ENCODE measurements at regions not wholly inside any gene's neighbourhood (a gene's known extent, or its start where the extent isn't known, plus 50 kb on each side); places are given as distances from the start of the nearest gene placed in this dataset.

DNA sequence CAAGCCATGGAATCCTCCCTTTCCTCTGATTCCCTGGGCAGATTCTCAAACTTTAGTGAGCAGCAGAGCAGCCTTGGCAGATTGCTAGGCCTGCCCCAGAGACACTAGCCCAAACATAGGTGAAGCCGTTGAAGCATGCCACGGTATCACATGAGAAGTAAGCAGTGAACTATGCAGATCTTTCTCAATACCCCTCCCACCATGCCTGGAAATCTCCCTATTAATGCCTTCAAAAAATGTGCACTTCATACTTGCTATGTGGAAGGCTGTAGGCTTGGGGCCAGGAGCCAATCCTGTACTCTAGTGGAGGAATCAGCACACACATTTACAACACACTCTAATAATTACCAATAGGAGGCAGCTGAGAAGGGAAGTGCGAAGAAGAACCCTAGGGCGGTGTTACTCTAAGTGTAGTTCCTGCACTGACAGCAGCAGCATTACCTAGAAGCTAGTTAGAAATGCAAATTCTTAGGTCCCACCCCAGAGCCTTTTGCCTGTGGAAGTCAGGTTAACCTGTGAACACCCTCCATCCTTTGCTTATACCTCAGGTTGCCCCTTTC is 305.1 kb upstream of the SPRED2 start:
- no peaks in the 10 kb centered on the region for H3K36me3 Mint-ChIP-seq
- DNase-seq (ENCODE audit: low spot score in 2 of 2) (no peak), ATAC-seq (no peak)
- H3K9me3 Mint-ChIP-seq: peaks cover 0 to 7% of the 10 kb centered on the region in 2 donors
- no peak overlapping the region for H3K27ac Mint-ChIP-seq

DNA sequence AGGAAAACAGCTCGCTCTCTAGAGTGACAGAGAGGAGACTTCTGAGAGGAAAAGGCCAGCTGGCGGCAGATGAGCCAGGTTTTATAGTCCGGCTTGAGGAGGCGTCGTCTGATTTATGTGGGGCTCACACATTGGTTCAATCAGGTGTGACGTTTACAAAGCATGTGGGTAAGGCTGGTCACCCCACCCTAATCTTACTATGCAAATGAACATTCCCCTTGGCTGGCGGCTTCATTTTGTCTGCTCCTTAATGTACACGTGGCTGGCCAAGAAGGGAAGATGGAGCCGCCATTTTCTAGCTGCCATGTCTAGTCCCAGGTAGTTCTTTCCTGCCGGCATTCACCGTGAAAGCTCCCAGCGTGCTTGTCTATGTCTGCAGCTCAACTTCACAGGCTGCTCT is 299.1 kb upstream of the SPRED2 start:
- H3K9me3 Mint-ChIP-seq: no peaks in the 10 kb centered on the region

DNA sequence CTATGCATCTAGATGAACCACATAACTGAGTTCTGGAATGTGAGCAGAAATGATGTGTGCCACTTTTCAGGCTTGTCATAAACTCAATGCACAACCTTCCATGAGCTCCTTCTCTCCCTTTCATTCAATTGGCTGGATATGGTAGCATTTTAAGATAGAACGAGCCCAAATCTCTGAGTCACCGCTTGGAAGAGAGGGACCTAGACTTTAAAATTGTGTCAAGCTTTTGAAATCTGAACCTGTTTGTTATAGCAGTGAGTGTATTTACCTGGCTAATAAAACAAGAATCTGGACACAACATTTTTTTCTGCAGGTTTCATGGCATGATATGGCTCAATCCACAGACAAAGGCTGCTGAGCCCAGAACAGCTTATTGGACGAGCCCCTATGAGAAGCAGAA is 297.8 kb upstream of the SPRED2 start:
- Mint-ChIP-seq H3K36me3 (no peaks in the 10 kb centered on the region), H3K27ac (no peak overlapping the region), H3K9me3 (peaks cover 0 to 4% of the 10 kb centered on the region in 2 donors)
- DNase-seq (ENCODE audit: low spot score in 2 of 2) (no peak), ATAC-seq (no peak)

More for the DNA sequence above, 299.1 kb upstream of the SPRED2 start:
- no peaks in the 10 kb centered on the region for H3K36me3 Mint-ChIP-seq
- DNase-seq (ENCODE audit: low spot score in 2 of 2) (no peak), ATAC-seq (no peak)
- H3K27ac Mint-ChIP-seq: peak overlapping the region in 1 of 2 donors; percentile 67

DNA sequence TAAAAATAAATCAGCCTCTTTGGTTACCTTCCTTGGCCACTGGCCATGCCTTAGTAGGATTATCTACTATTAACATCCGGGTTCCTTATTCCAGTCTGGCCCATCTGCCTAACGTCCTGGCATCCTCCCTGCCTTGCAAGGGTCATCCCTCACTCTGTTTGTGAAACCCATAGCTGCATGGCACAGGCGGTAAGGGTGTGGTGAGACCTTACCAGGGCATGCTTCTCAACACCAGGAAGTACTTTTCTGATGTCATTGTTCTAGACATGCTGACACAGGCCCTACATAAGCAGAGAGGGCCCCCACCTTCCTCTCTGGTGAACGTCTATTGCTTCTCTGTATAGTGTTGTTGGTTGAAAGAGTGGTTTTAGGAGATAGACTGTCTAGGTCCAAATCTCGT is 296.8 kb upstream of the SPRED2 start:
- ATAC-seq (no peak), DNase-seq (ENCODE audit: low spot score in 2 of 2) (no peak)
- H3K36me3 Mint-ChIP-seq: no peaks in the 10 kb centered on the region
- H3K27ac Mint-ChIP-seq: no peak overlapping the region
- H3K9me3 Mint-ChIP-seq: peaks cover 0 to 4% of the 10 kb centered on the region in 2 donors

DNA sequence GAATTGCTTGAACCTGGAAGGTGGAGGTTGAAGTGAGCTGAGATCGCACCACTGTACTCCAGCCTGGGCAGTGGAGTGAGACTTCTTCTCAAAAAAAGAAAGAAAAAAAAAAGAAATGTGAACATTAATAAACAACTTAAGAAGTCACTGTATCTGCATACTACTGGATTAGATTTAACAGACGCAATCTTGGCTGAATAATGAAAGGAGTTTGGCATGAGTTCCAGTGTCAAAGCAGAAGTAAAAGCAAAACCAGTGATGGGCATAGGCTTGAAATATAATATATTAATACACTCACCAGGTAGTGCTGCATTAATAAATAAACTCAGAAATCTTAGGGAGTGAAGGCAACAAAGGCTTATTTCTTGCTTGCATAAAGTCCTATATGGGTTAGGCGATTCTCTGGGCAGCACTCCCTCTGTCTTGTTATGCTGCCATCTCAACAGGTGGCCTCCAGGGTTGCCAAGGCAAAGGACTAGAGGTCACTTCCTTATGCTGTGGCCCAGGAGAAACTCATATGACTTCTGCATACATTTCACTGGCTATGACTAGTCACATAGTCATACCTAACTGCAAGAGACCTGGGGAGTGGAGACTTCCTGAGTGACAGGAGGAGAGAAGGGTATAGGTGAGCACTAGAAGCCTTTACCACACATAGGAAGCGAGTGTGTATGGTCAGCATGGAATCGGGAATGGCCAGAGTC is 296.2 kb upstream of the SPRED2 start:
- peak in 1 of 2 donors; percentile 14 for ATAC-seq
- no peaks in the 10 kb centered on the region for H3K36me3 Mint-ChIP-seq
- peaks cover 0 to 4% of the 10 kb centered on the region in 2 donors for H3K9me3 Mint-ChIP-seq
- no peak overlapping the region for H3K27ac Mint-ChIP-seq
- DNase-seq (ENCODE audit: low spot score in 2 of 2): no peak

DNA sequence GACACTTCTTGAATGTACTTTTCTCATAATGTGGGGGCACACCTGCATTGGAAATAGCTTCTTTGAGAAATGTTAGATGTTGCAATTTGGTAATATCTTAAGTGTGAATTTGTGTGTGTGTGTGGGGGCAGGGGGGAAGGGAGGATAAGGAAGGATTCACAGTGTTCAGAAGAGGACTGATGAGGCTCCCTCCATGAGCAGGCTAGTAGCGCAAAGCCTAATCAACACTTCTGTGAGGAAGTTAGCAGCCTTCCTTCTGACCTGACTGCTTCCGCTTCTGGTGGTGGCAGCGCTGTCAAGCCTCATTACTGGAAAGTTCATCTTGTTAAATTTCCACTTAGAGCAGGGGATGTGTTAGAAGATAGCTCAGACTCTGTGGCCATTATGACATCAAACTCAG is 295.4 kb upstream of the SPRED2 start:
- peaks cover 0 to 4% of the 10 kb centered on the region in 2 donors for H3K9me3 Mint-ChIP-seq
- no peak for ATAC-seq
- H3K36me3 Mint-ChIP-seq: no peaks in the 10 kb centered on the region
- H3K27ac Mint-ChIP-seq: no peak overlapping the region
- no peak for DNase-seq (ENCODE audit: low spot score in 2 of 2)

DNA sequence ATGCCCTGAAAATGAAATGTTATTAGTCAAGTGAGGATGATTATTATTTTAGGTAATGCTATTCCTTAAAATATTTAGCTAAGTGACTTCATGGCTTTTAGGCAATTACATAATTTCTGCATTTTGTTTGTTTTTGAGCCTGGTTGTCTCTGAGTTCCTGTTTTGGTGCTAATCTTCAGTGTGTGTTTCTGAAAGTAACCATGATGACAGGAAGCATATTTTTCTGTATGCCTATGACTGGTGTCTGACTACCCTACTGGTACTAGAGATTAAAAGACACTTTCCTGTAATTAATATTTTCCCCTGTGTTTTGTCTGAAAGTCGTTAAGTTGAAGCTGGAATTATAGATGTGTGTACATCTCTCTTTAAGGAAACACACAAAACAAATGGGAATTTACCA is 295.0 kb upstream of the SPRED2 start:
- peaks cover 0 to 4% of the 10 kb centered on the region in 2 donors for H3K9me3 Mint-ChIP-seq
- no peaks in the 10 kb centered on the region for H3K36me3 Mint-ChIP-seq
- DNase-seq (ENCODE audit: low spot score in 2 of 2): no peak
- no peak for ATAC-seq
- H3K27ac Mint-ChIP-seq: no peak overlapping the region

DNA sequence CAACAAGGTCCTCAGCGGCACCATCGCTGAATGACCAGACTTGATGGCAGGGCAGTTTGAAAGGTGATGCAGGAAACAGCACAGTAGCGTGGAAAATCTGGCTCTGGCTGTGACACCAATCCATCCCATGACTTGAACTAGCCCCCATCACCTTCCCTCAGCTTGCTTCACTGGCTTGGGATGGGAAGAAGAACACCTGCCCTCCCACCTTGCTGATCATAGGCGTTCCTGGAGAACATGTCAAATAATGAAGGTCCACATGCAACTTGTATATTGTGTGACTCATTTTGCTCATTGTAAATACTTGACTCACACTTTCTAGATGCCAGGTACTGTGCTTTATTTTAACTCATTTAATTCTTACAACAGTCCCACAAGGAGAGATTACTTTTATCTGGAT is 292.4 kb upstream of the SPRED2 start:
- Mint-ChIP-seq H3K36me3 (no peaks in the 10 kb centered on the region), H3K9me3 (peaks cover 0 to 4% of the 10 kb centered on the region in 2 donors), H3K27ac (no peak overlapping the region)
- DNase-seq (ENCODE audit: low spot score in 2 of 2) (no peak), ATAC-seq (no peak)

DNA sequence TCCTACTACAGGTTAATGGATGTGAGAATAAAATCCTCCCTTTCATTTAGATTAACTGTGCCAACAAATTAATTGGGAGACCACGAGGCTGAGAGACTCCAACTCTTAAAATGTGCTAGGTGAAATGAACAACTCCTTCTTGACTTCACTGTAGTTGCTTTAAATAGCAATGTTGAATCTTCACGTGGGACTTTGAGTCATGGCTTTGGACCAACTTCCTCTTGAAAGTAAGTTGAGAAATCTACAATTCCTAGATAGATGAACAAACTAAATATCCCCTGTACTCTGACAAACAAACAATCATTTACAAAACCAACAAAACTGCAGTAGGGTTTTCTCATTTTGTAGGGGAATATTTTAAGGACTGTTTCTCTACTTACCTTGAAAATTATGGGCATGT is 291.9 kb upstream of the SPRED2 start:
- H3K27ac Mint-ChIP-seq: no peak overlapping the region
- peaks cover 0 to 4% of the 10 kb centered on the region in 2 donors for H3K9me3 Mint-ChIP-seq
- DNase-seq (ENCODE audit: low spot score in 2 of 2): no peak
- no peaks in the 10 kb centered on the region for H3K36me3 Mint-ChIP-seq
- ATAC-seq: no peak

DNA sequence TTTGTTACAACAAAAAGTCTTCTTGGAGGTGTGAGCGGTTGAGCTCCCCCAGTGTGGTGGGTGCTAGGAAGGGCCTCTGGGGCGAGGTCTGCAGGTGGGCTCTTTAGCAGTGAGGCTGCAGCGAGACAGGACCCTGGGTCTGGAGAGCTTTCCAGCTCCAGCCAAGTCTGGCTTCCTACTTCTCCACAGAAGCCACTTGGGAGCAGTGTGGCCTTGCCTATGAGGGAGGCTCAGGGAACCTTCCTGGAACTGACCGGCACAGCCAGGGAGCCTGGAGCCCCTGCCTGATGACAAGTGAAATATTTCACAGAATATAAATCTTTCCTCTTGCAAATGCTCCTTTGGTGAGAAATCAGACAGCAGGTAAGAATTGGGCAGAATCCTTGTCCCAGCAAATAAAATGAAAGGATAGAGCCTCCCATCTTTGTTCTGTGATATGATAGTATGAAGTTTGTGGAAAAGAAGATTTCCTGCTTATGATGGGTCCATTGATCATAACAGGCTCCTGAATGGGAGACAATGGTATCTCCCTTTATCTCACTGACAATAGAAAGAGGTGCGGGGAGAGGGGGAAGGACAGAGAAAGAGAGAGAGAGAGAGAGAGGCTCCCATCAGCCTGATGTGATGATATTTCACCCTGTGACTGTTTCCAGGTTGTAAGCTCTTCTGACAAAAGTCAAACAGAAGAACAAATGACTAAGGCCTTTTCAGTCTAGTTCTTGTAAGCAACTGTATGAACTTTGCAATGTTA is 289.8 kb upstream of the SPRED2 start:
- Mint-ChIP-seq H3K27ac (no peak overlapping the region), H3K36me3 (no peaks in the 10 kb centered on the region), H3K9me3 (peaks cover 0 to 4% of the 10 kb centered on the region in 2 donors)
- DNase-seq (ENCODE audit: low spot score in 2 of 2) (no peak), ATAC-seq (no peak)

DNA sequence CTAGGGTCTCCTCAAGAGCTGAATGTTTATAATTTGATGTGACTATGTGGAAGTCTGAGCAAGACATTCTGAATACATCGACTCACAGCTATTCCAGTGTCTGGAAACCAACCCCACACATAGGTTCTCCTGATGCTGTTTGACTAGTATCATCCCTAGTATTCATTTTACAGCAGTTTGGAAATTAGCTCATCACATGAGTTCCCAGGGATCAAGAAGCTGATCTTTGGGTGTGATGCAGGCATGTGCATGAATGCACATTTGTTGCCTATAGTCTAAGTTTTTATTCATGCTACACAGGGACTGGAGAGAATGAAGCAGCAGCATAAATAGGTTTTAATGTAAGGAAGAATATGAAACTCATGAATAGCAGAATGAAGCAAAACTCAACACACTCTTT is 284.3 kb upstream of the SPRED2 start:
- Mint-ChIP-seq H3K36me3 (no peaks in the 10 kb centered on the region), H3K9me3 (no peaks in the 10 kb centered on the region), H3K27ac (no peak overlapping the region)
- DNase-seq (ENCODE audit: low spot score in 2 of 2) (no peak), ATAC-seq (no peak)

DNA sequence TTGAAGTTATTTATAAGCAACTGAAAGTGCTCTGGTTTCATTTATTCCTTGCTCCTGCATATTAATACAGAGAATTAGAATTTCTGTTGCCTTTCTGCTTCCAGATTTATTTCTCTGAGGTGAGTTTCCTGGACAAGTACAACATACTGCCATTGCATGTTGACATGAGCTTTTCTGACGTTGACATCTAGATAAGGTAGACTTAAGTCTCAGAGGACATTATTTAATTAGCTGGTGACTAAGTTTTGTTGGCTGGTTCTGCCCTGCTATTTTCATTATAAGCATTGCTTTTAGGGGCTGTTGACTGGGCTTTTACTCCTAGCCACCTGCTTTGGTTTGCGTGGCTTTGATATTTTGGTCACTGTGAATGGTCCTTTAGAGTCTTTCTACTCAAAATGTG is 282.9 kb upstream of the SPRED2 start:
- no peaks in the 10 kb centered on the region for H3K36me3 Mint-ChIP-seq
- H3K27ac Mint-ChIP-seq: no peak overlapping the region
- no peak for ATAC-seq
- H3K9me3 Mint-ChIP-seq: no peaks in the 10 kb centered on the region
- DNase-seq (ENCODE audit: low spot score in 2 of 2): no peak

DNA sequence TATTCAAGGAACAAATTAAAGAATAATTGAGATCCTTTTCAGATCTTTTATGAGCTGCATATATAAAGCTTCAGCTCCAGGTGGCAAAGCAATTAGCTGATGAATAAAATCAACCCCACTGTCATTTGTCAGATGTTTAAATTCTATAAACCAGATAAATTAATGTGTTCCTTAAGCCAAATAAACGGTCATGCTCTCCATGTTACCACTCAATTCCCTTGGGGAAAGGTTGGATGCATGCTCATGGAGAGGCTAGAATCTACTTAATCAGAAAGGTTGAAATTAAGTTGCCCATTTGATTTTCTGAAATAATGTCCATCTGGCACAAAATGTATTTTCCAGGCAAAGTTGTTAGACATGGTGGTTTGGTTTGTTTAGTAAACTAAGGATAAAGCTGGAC is 282.5 kb upstream of the SPRED2 start:
- no peak for ATAC-seq
- H3K36me3 Mint-ChIP-seq: no peaks in the 10 kb centered on the region
- H3K27ac Mint-ChIP-seq: no peak overlapping the region
- no peaks in the 10 kb centered on the region for H3K9me3 Mint-ChIP-seq
- DNase-seq (ENCODE audit: low spot score in 2 of 2): no peak

DNA sequence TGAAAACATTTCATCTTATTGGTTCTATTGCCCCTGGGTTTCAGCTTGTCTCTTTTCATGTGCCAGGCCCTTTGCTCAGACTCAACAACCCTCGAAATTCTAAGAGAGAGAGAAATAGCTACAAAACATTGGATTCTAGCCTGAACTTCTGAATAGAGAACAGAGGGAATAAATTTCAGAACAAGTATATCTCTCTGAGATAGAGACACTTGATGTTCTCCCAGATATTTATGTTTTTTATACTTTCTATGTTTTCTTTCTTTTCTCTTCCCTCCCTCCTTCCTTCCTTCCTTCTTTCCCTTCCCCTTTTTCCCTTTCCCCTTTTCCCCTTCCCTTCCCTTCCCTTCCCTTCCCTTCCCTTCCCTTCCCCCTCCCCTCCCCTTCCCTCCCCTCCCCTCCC is 279.5 kb upstream of the SPRED2 start:
- Mint-ChIP-seq H3K9me3 (peaks cover 0 to 5% of the 10 kb centered on the region in 2 donors), H3K36me3 (no peaks in the 10 kb centered on the region), H3K27ac (no peak overlapping the region)
- ATAC-seq: no peak
- DNase-seq (ENCODE audit: low spot score in 2 of 2): no peak

DNA sequence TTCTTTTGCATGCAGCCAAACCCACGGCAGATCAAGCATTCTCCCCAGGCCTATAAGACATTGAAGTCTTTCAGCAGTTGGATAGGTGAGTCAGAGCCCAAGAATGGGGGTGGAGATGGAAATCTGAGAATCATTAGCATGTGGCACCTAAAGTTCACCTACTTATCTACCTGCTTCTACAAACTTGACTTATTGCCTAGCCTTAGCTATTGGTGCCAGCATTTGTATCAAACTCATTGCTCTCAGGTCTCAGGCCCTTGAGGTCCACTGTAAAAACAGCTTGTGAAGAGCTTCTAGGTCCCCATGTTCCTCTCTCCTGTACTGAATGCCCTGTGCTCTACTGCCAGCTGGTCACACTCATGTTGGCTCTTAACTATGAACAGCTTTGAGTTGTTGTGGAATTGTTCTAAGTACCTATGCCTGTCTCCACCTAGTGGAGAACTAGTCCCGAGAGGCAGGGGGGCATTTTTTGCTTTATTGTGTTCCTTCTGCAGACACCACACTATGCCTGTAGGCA is 278.4 kb upstream of the SPRED2 start:
- Mint-ChIP-seq H3K36me3 (no peaks in the 10 kb centered on the region), H3K27ac (no peak overlapping the region), H3K9me3 (peaks cover 0 to 5% of the 10 kb centered on the region in 2 donors)
- ATAC-seq (no peak), DNase-seq (ENCODE audit: low spot score in 2 of 2) (no peak)

DNA sequence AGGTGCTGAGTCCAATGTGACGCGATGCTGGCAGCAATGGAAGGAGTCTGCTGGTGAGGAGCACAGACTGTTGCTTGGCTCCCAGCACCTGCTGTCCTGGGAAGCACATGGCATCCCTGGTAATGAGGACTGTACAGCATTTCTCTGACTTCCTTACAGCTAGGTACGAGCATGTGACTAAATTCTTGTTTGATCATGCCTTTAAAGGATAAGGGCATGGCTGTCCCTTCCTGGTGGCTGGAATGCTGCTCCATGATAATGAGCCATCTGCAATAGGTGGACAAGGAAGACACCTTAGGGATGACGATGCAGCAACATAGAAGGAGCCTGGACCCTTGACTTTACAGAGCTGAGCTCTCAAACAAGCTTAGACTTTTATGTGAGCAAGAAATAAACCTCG is 278.0 kb upstream of the SPRED2 start:
- H3K36me3 Mint-ChIP-seq: no peaks in the 10 kb centered on the region
- H3K9me3 Mint-ChIP-seq: peaks cover 0 to 5% of the 10 kb centered on the region in 2 donors
- DNase-seq (ENCODE audit: low spot score in 2 of 2): no peak
- no peak for ATAC-seq
- H3K27ac Mint-ChIP-seq: no peak overlapping the region

DNA sequence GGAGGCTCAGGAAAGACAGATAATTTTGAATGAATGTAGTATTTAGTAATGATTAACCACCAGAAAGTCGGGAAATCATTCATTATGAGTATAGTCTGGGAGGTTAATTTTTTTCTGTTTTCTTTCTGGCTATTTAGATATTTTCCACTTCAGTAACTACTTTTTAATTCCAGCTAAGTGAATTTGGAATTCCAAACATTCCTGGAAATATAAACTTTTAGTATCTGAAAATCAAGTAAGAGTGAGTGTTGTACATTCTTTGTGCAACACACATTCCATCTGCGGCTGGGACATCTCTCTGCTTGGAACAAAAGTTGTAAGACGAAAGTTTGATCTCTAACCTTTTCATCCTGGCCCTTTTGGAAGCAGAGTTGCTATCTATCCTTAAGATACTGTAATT is 275.7 kb upstream of the SPRED2 start:
- H3K27ac Mint-ChIP-seq: no peak overlapping the region
- H3K36me3 Mint-ChIP-seq: no peaks in the 10 kb centered on the region
- H3K9me3 Mint-ChIP-seq: peaks cover 0 to 5% of the 10 kb centered on the region in 2 donors
- ATAC-seq: no peak
- no peak for DNase-seq (ENCODE audit: low spot score in 2 of 2)

All from activated naive CD4-positive, alpha-beta T cell treated with anti-CD3 and anti-CD28 coated beads, Interleukin-2, amount 50 U/mL, for 72 hours (primary cell).